CD4-positive, alpha-beta T cell treated with Interleukin-12 subunit alpha and Interleukin-12 subunit beta, for 1 hour (primary cell): ENCODE measurements at regions not wholly inside any gene's neighbourhood (a gene's known extent, or its start where the extent isn't known, plus 50 kb on each side); places are given as distances from the start of the nearest gene placed in this dataset.

ENCODE experiments used
- DNase-seq: peaks from one replicate; pipeline ENCODE4 v3.0.0-alpha.2; 2020

DNA sequence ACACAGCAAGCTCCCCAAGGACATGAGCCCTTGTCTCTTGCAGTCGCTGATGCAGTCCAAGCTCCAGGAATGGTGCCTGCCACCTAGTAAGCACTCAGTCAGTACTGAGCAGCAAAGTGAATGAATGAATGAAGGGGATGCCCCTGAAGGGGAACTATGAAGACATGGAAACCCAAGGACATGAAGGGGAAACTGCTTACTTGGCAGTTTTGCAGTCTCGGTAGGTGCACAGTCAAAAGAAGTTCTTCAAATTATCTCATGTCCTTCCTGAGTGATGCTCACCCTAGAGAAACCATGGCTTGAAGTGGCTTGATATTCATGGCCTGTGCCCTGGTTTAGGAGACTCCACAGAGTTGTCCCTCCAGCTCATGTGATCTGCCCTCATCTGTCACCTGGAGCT, 102.1 kb upstream of the DLX2 start:
- DNase-seq = no peak

- no peak for DNase-seq
Observed at GRCh38 chr2:172205292-172205691, 102.6 kb upstream of the DLX2 start.

- DNase-seq = no peak
Observed at GRCh38 chr2:172207911-172208310, 105.2 kb upstream of the DLX2 start.

- DNase-seq = no peak
Observed at GRCh38 chr2:172208791-172209325, 106.2 kb upstream of the DLX2 start.

GRCh38 chr2:172210599-172210998, 107.9 kb upstream of the DLX2 start:
- DNase-seq = no peak

GRCh38 chr2:172211512-172211911, 108.8 kb upstream of the DLX2 start:
- DNase-seq = no peak

DNA sequence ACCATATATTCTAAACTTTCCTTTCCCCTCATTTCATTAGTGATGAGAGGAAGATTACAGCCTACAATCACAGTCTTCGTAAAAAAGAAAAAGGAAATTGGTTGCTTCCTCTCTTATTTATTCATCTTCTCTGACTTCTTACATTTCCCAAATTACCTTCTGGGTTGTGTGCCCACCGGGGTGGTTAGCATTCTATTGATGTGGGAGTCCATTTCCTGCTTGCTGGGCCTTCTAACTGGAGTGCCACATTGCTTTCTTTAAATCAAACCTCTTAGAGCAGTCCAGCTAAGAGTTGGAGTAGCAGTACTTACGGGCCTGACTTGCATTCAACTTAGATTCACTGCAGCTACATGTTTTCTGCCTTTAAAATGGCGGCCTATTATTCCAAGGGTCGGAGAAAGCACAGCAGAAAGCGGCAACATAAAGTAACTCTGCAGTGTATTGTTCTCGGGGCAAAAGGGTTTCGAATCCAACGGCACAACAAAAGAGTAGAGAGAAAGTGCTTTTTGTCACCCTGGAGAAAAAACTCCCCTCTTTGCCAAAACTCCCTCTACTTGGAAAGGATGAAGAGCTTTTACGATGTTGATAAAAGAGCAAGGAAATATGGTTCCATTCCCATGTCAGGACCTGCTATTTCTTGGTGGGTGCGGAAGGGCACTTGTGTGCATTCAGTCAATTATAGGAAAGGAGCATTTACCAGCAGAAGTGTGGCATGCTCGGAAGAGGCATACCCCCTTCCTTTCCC, 110.6 kb upstream of the DLX2 start:
- no peak for DNase-seq

DNA sequence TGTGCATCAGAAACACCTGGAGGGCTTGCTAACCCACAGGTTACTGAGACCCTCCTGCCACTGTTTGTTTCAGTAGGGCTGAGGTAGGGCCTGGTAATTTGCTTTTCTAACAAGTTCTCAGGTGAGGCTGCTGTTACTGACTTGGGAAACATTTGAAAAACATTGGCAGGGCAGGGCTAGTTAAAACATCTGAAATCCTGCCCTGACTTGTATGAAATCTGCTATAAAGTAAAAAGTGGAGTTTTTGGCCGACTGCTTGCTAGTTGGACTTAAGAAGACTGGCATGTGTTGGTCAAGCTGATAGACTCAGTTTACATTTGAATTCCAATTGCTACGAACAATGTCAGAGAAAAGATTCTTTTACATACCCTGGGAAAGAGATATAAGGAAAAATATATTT, 111.6 kb upstream of the DLX2 start:
- no peak for DNase-seq

GRCh38 chr2:172215172-172215935, 112.7 kb upstream of the DLX2 start:
- no peak for DNase-seq

DNA sequence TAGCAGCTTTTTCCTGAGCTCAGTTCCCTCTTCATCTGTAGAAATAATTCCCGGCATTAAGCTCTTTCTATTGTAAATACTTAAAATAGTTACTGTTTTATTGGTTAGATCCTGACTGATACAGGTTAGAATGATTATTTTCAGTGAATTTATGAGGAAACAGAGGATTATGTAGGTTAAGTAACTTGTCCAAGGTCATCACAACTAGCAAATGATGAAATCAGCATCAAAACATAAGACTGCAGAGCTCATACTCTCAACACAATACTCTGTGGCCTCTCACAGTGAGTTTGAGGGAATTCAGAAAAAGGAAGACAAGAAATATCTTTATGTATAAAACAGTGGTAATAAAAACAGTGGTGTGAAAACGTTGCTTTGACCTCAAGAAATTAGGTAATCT, 113.2 kb upstream of the DLX2 start:
- DNase-seq = no peak

DNA sequence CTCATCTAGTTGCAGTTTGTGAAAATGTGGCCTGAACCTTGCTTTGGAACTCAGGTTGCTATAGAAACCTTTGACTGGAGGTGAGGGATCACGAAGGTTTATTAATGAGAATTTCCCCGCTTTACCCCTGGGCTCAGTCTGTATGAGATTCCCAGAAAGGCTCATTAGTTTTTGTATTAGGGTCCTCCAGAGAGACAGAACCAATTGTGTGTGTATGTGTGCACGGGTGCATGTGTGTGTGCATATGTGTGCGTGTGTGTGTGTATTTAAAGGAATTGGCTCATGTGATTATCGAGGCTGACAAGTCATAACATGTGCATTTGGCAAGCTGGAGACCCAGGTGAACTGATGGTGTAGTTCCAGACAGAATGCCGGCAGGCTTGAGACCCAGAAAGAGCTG, 113.8 kb upstream of the DLX2 start:
- no peak for DNase-seq

GRCh38 chr2:172219201-172219600, 116.5 kb upstream of the DLX2 start:
- DNase-seq = no peak

- DNase-seq = no peak
Observed at GRCh38 chr2:172220121-172220520, 117.4 kb upstream of the DLX2 start.

- peak; percentile 22 for DNase-seq
Observed at GRCh38 chr2:172223601-172224054, 120.9 kb upstream of the DLX2 start.

GRCh38 chr2:172225786-172226185, 123.1 kb upstream of the DLX2 start:
- DNase-seq = no peak

- DNase-seq = peak; percentile 47
Observed at GRCh38 chr2:172226244-172227061, 123.8 kb upstream of the DLX2 start.

GRCh38 chr2:172227719-172228118, 125.0 kb upstream of the DLX2 start:
- DNase-seq = no peak

DNA sequence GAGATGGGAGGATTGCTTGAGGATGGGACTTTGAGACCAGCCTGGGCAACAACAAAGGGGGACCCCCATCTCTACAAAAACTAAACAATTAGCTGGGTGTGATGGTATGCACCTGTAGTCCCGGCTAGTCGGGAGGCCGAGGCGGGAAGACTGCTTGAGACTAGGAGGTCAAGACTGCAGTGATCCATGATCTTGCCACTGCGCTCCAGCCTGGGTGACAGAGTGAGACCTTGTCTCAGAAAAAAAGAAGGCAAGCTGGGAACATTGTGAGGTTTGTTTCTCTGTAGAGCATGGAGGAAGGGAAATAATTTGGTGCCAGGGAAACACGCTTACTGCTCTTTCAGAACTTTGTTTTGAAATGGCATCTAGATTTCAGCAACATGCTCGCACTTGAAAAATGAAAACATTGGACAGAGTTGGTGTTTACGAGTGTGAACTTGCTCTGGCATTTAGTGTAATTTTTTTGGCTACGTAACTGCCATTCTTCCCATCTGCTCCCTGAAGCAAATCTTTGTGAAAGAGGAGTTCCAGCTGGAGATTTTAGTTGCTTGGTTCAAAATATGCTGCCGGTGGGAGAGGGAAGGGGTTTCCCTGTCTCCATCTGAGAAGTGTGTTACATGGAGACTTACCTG, 125.6 kb upstream of the DLX2 start:
- no peak for DNase-seq

GRCh38 chr2:172229125-172229524, 126.4 kb upstream of the DLX2 start:
- DNase-seq = no peak

GRCh38 chr2:172230332-172230888, 127.7 kb upstream of the DLX2 start:
- no peak for DNase-seq

DNA sequence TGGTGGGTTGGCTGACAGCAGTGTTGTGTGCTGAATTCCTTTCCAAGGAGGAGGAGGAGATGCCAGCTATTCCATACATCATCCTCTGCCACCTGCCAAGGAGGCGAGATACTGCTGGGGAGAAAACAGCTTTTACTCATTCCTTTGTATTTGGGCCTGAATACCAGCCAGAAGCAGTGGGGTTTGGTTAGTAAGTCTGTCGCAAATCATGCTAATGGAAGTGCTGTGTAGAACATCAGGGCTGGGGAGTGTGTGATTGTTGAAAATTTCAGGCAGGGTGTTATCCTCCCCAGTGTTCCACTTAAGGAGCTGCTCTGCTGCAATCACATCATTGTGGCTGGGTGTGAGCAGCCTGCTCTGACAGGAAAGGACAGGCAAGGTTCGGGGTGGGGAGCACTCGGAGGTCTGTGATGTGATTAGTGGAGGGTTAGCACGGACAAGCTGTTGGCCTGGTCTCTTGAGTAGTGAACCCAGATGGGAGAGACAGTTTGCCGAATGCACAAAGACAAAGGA, 128.2 kb upstream of the DLX2 start:
- no peak for DNase-seq

DNA sequence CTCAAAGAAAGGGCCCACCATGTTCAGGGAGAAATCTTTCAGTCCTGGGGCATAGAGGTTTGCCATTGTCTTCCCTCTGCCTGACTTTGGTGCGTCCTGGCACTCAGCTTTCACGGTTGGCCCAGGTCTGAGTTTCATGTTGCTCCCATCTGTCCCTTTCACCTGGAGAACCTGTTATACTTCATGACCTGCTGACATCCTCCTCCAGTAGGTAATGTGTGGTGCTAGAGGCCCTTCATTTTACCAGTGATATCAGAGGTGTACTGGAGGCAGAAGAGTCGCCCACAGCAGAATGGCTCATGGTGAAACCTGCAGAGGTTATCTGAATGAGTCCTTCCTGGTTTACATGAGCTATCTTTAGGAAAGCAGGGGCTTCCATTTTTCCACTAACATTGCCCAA, 128.8 kb upstream of the DLX2 start:
- DNase-seq = no peak
